ENCODE measurements at regions not wholly inside any gene's neighbourhood (a gene's known extent, or its start where the extent isn't known, plus 50 kb on each side); places are given as distances from the start of the nearest gene placed in this dataset.

GRCh38 chr14:98950353-98950895 is 321.6 kb downstream of the BCL11B start:
- TF ChIP-seq CTCF (IDR thresholded peaks at IDR 0.05) (no peak), POLR2AphosphoS5 (IDR thresholded peaks at IDR 0.05) (no peak), POLR2A (IDR thresholded peaks at IDR 0.05) (no peak)

All from prostate gland (tissue), 2 donors.